Endothelial cell (in vitro differentiated cells): ENCODE measurements at regions not wholly inside any gene's neighbourhood (a gene's known extent, or its start where the extent isn't known, plus 50 kb on each side); places are given as distances from the start of the nearest gene placed in this dataset.
"Not testable (repeated sequence)": the region's sequence is repeated elsewhere in the genome, so short reads cannot be mapped to it uniquely, and the experiment has no call there.

Experiments
- DNase-seq: peaks from one replicate; pipeline ENCODE4 v3.0.0; 2021; ENCODE audit warnings: low spot score
- H3K27ac Mint-ChIP-seq: one replicate; pipeline ENCODE4 v1.8.0; 2021; ENCODE audit warnings: mixed read lengths, inconsistent platforms; ENCODE audit not compliant: unreplicated experiment
- H3K27me3 Mint-ChIP-seq: one replicate; pipeline ENCODE4 v1.8.0; 2021; ENCODE audit warnings: mild to moderate bottlenecking, moderate library complexity, mixed read lengths, inconsistent platforms; ENCODE audit not compliant: unreplicated experiment
- H3K36me3 Mint-ChIP-seq: one replicate; pipeline ENCODE4 v1.8.0; 2021; ENCODE audit warnings: mild to moderate bottlenecking, low read depth, mixed read lengths, inconsistent platforms; ENCODE audit not compliant: unreplicated experiment
- H3K4me1 Mint-ChIP-seq: one replicate; pipeline ENCODE4 v1.8.0; 2021; ENCODE audit warnings: mild to moderate bottlenecking, mixed read lengths, inconsistent platforms; ENCODE audit not compliant: unreplicated experiment
- H3K4me3 Mint-ChIP-seq: one replicate; pipeline ENCODE4 v1.8.0; 2021; ENCODE audit warnings: mild to moderate bottlenecking, mixed read lengths, inconsistent platforms; ENCODE audit not compliant: unreplicated experiment
- H3K9me3 Mint-ChIP-seq: one replicate; pipeline ENCODE4 v1.8.0; 2021; ENCODE audit warnings: mixed read lengths, inconsistent platforms; ENCODE audit not compliant: unreplicated experiment
- CTCF ChIP-seq: fragments of 200-600 bp; sonication (generic); IDR thresholded peaks from one replicate; pipeline ENCODE4 v1.5.0; 2021; ENCODE audit warnings: antibody characterized with exemption; ENCODE audit not compliant: unreplicated experiment

- H3K27me3 Mint-ChIP-seq = no peaks in the 10 kb centered on the region
- H3K9me3 Mint-ChIP-seq = no peaks in the 10 kb centered on the region
- H3K27ac Mint-ChIP-seq = no peak overlapping the region
- H3K4me1 Mint-ChIP-seq = no peaks in the 10 kb centered on the region
- H3K36me3 Mint-ChIP-seq = no peaks in the 10 kb centered on the region
- TF ChIP-seq CTCF = no peak
- DNase-seq = no peak
- H3K4me3 Mint-ChIP-seq = no peak overlapping the region
These were observed 133.0 kb upstream of the FAT4 start for GRCh38 chr4:125181804-125182203.

- no peak for DNase-seq
- Mint-ChIP-seq H3K27ac (no peak overlapping the region), H3K36me3 (no peaks in the 10 kb centered on the region), H3K4me3 (no peak overlapping the region), H3K9me3 (no peaks in the 10 kb centered on the region), H3K27me3 (no peaks in the 10 kb centered on the region), H3K4me1 (no peaks in the 10 kb centered on the region)
- no peak for TF ChIP-seq CTCF
These were observed 135.0 kb upstream of the FAT4 start for GRCh38 chr4:125179727-125180126.

- H3K9me3 Mint-ChIP-seq = no peaks in the 10 kb centered on the region
- no peak for TF ChIP-seq CTCF
- DNase-seq = no peak
- H3K4me3 Mint-ChIP-seq = no peak overlapping the region
- H3K36me3 Mint-ChIP-seq = no peaks in the 10 kb centered on the region
- H3K27ac Mint-ChIP-seq = no peak overlapping the region
- H3K4me1 Mint-ChIP-seq = no peaks in the 10 kb centered on the region
- H3K27me3 Mint-ChIP-seq = no peaks in the 10 kb centered on the region
These were observed 145.6 kb upstream of the FAT4 start for GRCh38 chr4:125169192-125169591.

- Mint-ChIP-seq H3K36me3 (no peaks in the 10 kb centered on the region), H3K27ac (no peak overlapping the region), H3K4me3 (no peak overlapping the region), H3K9me3 (no peaks in the 10 kb centered on the region), H3K27me3 (no peaks in the 10 kb centered on the region), H3K4me1 (no peaks in the 10 kb centered on the region)
- no peak for TF ChIP-seq CTCF
- DNase-seq = no peak
These were observed 146.2 kb upstream of the FAT4 start for GRCh38 chr4:125168531-125168930.

GRCh38 chr4:125166012-125166411 lies 148.7 kb upstream of the FAT4 start:
- H3K9me3 Mint-ChIP-seq, H3K36me3 Mint-ChIP-seq, DNase-seq, H3K4me3 Mint-ChIP-seq, H3K27ac Mint-ChIP-seq, H3K27me3 Mint-ChIP-seq, H3K4me1 Mint-ChIP-seq: not testable (repeated sequence)

- H3K4me1 Mint-ChIP-seq = no peaks in the 10 kb centered on the region
- no peaks in the 10 kb centered on the region for H3K36me3 Mint-ChIP-seq
- no peak for DNase-seq
- TF ChIP-seq CTCF = no peak
- H3K27ac Mint-ChIP-seq = no peak overlapping the region
- H3K27me3 Mint-ChIP-seq = peaks cover 1% of the 10 kb centered on the region
- no peaks in the 10 kb centered on the region for H3K9me3 Mint-ChIP-seq
- H3K4me3 Mint-ChIP-seq = no peak overlapping the region
These were observed 155.8 kb upstream of the FAT4 start for GRCh38 chr4:125159001-125159400.
